Activated CD4-positive, alpha-beta T cell treated with anti-CD3 and anti-CD28 coated beads, Interleukin-2, amount 10 ng/mL, durations not matched to agents 7 days and 5 days (primary cell): ENCODE measurements at regions not wholly inside any gene's neighbourhood (a gene's known extent, or its start where the extent isn't known, plus 50 kb on each side); places are given as distances from the start of the nearest gene placed in this dataset.

Source experiments
- CTCF ChIA-PET: fragments of 350-600 bp; sonication (Branson Sonifier 250); formaldehyde crosslinking; loops from one replicate; lab custom pipeline; 2021; ENCODE audit warnings: antibody characterized with exemption; lab: Charles Lee
- POLR2A ChIA-PET: fragments of 350-600 bp; sonication (Branson Sonifier 250); formaldehyde crosslinking; loops from one replicate; lab custom pipeline; 2021; ENCODE audit warnings: antibody characterized with exemption; lab: Charles Lee
- DNase-seq: peaks from one replicate; pipeline ENCODE4 v3.0.0-alpha.2; 2020
- H3K27ac Mint-ChIP-seq: one replicate; pipeline ENCODE4 v1.8.0; 2021; ENCODE audit warnings: mild to moderate bottlenecking, moderate library complexity, mixed read lengths
- H3K27me3 Mint-ChIP-seq: one replicate; pipeline ENCODE4 v1.8.0; 2021; ENCODE audit warnings: mixed read lengths
- H3K36me3 Mint-ChIP-seq: one replicate; pipeline ENCODE4 v1.8.0; 2021; ENCODE audit warnings: low read depth, mixed read lengths
- H3K4me1 Mint-ChIP-seq: one replicate; pipeline ENCODE4 v1.8.0; 2021; ENCODE audit warnings: mixed read lengths
- H3K4me3 Mint-ChIP-seq: one replicate; pipeline ENCODE4 v1.8.0; 2021; ENCODE audit warnings: mild to moderate bottlenecking, moderate library complexity, mixed read lengths
- H3K9me3 Mint-ChIP-seq: one replicate; pipeline ENCODE4 v1.8.0; 2021; ENCODE audit warnings: mixed read lengths

- no peak for DNase-seq
- no peak overlapping the region for H3K4me3 Mint-ChIP-seq
- CTCF ChIA-PET, result no interaction called here
- no peaks in the 10 kb centered on the region for H3K9me3 Mint-ChIP-seq
- H3K4me1 Mint-ChIP-seq, result no peaks in the 10 kb centered on the region
- no peaks in the 10 kb centered on the region for H3K36me3 Mint-ChIP-seq
- no peak overlapping the region for H3K27ac Mint-ChIP-seq
- POLR2A ChIA-PET, result no interaction called here
- no peaks in the 10 kb centered on the region for H3K27me3 Mint-ChIP-seq
Observed at GRCh38 chr2:15841776-15842560, 98.4 kb upstream of the MYCN start.

DNA sequence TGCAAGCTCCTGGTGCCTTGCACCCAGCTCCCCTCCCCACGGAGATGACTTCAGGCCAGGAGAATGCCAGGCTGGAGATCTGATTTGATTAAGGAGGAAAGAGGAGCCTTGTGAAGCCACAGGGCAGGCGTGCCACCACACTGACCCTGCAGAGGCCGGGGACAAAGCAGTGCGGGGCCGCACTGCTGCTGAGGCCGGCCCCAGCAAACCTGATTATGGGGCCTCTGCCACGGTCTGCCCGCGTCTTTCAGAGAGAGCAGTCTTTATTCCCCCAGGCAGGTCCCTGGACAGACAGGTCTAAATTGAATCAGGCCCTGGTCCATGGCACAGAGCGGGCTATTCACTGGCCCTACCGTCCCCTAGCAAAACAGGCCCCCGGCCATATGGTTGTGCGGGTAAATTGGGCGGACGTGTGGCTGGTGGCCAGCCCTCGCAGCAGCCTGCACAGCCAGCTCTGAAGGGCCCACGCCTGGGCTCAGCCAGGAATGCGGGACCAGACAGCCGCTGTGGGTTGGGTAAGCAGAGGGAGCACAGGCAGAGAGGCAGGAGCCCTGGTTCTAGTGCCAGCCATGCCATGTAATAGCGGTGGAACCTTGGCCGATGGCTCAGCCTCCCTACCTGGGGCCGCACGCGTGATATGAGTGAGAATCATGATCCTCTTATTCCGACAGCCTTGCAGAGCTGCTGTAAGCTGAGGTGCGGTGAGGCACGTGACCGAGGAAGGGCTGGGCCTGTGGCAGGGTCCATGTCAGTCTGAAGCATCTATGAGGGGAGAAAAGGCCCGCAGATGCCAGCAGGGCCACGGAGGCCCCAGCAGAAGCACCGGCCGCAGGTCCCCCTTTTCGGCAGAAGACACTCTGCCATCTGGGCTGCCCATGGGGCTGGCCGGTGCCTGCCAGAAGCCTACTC is 97.3 kb upstream of the MYCN start:
- Mint-ChIP-seq H3K27ac (no peak overlapping the region), H3K36me3 (no peaks in the 10 kb centered on the region), H3K4me1 (no peaks in the 10 kb centered on the region), H3K4me3 (no peak overlapping the region), H3K27me3 (no peaks in the 10 kb centered on the region), H3K9me3 (peaks cover 2% of the 10 kb centered on the region)
- no peak for DNase-seq
- CTCF ChIA-PET, result no interaction called here
- POLR2A ChIA-PET, result no interaction called here

GRCh38 chr2:15844211-15844801 is 96.0 kb upstream of the MYCN start:
- no peak overlapping the region for H3K27ac Mint-ChIP-seq
- ChIA-PET POLR2A (no interaction called here), CTCF (no interaction called here)
- no peaks in the 10 kb centered on the region for H3K4me1 Mint-ChIP-seq
- DNase-seq, result no peak
- H3K9me3 Mint-ChIP-seq, result peaks cover 2% of the 10 kb centered on the region
- H3K27me3 Mint-ChIP-seq, result no peaks in the 10 kb centered on the region
- H3K4me3 Mint-ChIP-seq, result no peak overlapping the region
- no peaks in the 10 kb centered on the region for H3K36me3 Mint-ChIP-seq

- CTCF ChIA-PET, result no interaction called here
Observed at GRCh38 chr2:15845294-15845693, 95.1 kb upstream of the MYCN start.

DNA sequence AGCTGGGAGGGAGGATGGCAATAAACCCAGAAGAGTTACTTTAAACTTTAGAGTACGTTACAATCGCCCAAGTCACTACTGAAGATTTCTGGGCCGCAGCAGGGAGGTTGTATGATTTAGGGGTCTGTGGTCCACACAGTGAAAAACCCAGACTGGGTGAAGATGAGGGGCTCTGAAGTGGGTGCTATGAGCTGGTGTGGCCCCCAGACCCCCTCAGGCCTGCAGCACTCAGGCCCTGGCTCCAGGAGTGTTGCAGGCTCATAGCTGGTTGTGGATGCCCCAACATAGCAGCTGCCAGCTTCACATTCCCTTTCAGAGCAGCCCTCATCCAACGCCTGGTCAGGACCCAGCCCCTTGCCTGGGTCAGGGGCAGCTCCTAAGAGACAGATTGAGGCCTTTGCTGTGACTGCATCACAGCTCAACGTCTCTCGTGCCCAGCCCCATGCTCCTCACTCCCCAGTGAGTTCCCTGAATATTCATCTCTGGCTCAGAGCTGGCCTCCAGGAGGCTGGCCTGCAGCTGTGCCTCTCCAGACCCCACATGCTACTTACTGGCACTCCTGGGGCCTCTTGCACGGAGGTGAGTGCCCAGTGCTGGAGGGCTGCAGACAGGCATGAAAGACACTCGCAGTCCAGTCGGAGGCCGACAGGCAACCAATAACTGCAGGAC is 94.5 kb upstream of the MYCN start:
- Mint-ChIP-seq H3K27ac (no peak overlapping the region), H3K9me3 (peaks cover 2% of the 10 kb centered on the region), H3K4me1 (no peaks in the 10 kb centered on the region), H3K36me3 (no peaks in the 10 kb centered on the region), H3K4me3 (no peak overlapping the region), H3K27me3 (no peaks in the 10 kb centered on the region)
- POLR2A ChIA-PET, result no interaction called here
- CTCF ChIA-PET, result no interaction called here
- no peak for DNase-seq

More at GRCh38 chr2:15845294-15845693, 95.1 kb upstream of the MYCN start:
- Mint-ChIP-seq H3K27me3 (no peaks in the 10 kb centered on the region), H3K27ac (no peak overlapping the region), H3K4me3 (no peak overlapping the region), H3K9me3 (peaks cover 2% of the 10 kb centered on the region), H3K4me1 (no peaks in the 10 kb centered on the region), H3K36me3 (no peaks in the 10 kb centered on the region)
- POLR2A ChIA-PET, result no interaction called here
- no peak for DNase-seq

DNA sequence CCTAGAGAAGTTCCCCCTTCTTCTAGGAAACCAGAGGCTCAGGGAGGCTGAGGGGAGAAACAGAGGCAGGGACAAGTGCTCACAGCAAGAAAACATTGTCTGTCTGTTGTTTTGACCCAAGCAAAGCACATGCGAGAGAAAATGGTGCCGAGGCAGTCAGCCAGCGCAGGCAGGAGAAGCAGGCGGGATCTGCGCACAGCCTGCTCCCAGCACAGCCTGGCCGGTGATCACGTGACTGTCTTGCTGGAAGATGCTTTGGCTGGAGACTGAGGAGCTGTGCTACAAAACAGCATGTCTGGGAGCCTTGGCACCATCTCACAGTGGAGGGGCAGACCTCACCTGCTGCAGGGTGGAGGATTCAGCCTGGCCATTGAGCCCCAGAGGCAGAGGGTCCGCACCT is 93.7 kb upstream of the MYCN start:
- Mint-ChIP-seq H3K36me3 (no peaks in the 10 kb centered on the region), H3K9me3 (peaks cover 2% of the 10 kb centered on the region), H3K27me3 (peaks cover 2% of the 10 kb centered on the region), H3K27ac (no peak overlapping the region), H3K4me1 (no peaks in the 10 kb centered on the region), H3K4me3 (no peak overlapping the region)
- CTCF ChIA-PET, result no interaction called here
- POLR2A ChIA-PET, result no interaction called here
- no peak for DNase-seq

GRCh38 chr2:15850534-15850933 is 89.8 kb upstream of the MYCN start:
- Mint-ChIP-seq H3K9me3 (peaks cover 2% of the 10 kb centered on the region), H3K36me3 (no peaks in the 10 kb centered on the region), H3K4me1 (no peaks in the 10 kb centered on the region), H3K4me3 (no peak overlapping the region), H3K27me3 (peaks cover 2% of the 10 kb centered on the region), H3K27ac (no peak overlapping the region)
- ChIA-PET POLR2A (interaction anchor here (0.7 kb wide), 1 partner anchor 9 kb away, joined by 4 read pairs; no protein-coding TSS in a partner anchor), CTCF (no interaction called here)
- DNase-seq, result no peak

DNA sequence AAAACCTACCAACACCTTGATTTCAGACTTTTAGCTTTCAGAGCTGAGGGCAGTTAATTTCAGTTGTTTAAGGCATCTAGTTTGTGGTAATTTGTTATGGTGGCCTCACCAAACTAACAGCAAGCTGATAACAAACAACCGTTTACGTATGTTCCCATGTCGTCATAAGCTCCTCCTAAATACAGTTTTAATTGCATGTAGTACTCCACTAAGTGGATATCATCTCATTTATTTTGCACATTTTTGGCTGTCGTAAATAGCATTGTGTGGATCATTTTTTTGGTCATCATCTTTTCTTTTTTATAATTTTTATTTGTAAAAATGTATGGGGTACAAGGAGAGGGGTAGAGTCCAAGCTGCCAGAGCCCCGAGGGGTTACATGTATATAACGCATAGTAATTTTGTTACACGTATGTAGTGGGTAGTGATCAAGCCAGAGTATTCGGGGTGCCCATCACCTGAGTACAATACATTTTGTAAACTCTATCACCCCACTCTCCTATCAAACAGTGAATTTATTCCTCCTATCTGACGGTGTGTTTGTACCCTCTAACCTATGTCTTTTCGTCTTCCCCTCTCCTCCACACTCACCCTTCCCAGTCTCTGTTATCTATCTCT is 89.2 kb upstream of the MYCN start:
- ChIA-PET CTCF (no interaction called here), POLR2A (no interaction called here)
- Mint-ChIP-seq H3K4me3 (no peak overlapping the region), H3K9me3 (peaks cover 2% of the 10 kb centered on the region), H3K27ac (no peak overlapping the region), H3K4me1 (no peaks in the 10 kb centered on the region), H3K27me3 (peaks cover 2% of the 10 kb centered on the region), H3K36me3 (no peaks in the 10 kb centered on the region)
- no peak for DNase-seq

DNA sequence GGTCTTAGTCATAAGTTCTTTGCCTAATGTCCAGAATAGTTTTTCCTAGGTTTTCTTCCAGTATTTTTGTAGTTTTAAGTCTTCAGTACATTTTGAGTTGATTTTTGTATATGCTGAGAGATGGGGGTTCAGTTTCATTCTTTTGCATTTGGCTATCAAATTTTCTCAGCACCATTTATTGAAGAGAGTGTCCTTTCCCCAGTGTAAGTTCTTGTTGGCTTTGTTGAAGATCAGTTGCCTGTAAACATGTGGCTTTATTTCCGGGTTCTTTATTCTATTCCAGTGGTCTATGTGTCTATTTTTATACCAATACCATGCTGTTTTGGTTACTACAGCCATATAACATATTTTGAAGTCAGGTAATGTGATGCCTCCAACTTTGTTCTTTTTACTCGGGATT is 87.5 kb upstream of the MYCN start:
- peaks cover 2% of the 10 kb centered on the region for H3K27me3 Mint-ChIP-seq
- ChIA-PET CTCF (no interaction called here), POLR2A (no interaction called here)
- no peak overlapping the region for H3K4me3 Mint-ChIP-seq
- H3K36me3 Mint-ChIP-seq, result no peaks in the 10 kb centered on the region
- no peaks in the 10 kb centered on the region for H3K9me3 Mint-ChIP-seq
- DNase-seq, result no peak
- no peak overlapping the region for H3K27ac Mint-ChIP-seq
- H3K4me1 Mint-ChIP-seq, result no peaks in the 10 kb centered on the region

DNA sequence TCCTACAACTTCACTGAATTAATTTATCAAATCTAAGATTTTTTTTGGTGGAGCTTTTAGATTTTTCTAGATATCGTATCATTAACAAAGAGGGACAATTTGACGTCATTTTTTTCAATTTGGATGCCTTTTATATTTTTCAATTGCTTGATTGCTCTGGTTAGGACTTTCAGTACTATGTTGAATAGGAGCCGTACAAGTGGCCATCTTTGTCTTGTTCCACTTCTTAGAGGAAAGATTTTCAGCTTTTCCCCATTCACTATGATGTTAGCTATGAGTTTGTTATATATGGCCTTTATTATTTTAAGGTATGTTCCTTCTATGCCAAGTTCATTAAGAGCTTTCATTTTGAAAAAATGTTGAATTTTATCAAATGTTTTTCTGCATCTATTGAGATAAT is 86.4 kb upstream of the MYCN start:
- CTCF ChIA-PET, result no interaction called here
- no peak for DNase-seq
- Mint-ChIP-seq H3K9me3 (no peaks in the 10 kb centered on the region), H3K4me1 (no peaks in the 10 kb centered on the region), H3K4me3 (no peak overlapping the region), H3K36me3 (no peaks in the 10 kb centered on the region), H3K27me3 (peaks cover 2% of the 10 kb centered on the region), H3K27ac (no peak overlapping the region)
- POLR2A ChIA-PET, result no interaction called here

GRCh38 chr2:15855766-15856260 is 84.5 kb upstream of the MYCN start:
- Mint-ChIP-seq H3K4me1 (no peaks in the 10 kb centered on the region), H3K9me3 (no peaks in the 10 kb centered on the region), H3K36me3 (no peaks in the 10 kb centered on the region), H3K27ac (no peak overlapping the region), H3K27me3 (peaks cover 4% of the 10 kb centered on the region), H3K4me3 (no peak overlapping the region)
- CTCF ChIA-PET, result no interaction called here
- POLR2A ChIA-PET, result no interaction called here
- no peak for DNase-seq

DNA sequence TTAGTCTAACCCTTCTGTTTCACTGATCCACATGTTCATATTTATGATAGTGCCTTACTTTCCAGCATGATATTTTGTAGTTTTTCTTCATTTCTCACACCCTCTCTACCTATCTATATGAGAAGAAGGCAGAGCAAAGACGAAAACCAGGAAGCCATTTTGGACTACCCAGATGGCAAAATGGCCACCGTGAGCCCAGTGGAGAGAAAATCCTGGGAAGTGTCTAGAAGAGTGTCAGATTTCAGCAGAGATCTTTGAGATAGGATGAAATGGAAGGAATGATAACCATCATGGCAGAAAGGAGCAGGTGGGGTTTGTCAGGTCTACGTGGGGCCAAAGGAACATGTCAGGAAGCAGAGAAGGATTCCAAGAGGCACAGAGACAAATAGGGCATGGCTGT is 84.0 kb upstream of the MYCN start:
- CTCF ChIA-PET, result no interaction called here
- peaks cover 4% of the 10 kb centered on the region for H3K27me3 Mint-ChIP-seq
- DNase-seq, result no peak
- POLR2A ChIA-PET, result no interaction called here
- H3K27ac Mint-ChIP-seq, result no peak overlapping the region
- no peaks in the 10 kb centered on the region for H3K4me1 Mint-ChIP-seq
- no peak overlapping the region for H3K4me3 Mint-ChIP-seq
- H3K36me3 Mint-ChIP-seq, result no peaks in the 10 kb centered on the region
- H3K9me3 Mint-ChIP-seq, result no peaks in the 10 kb centered on the region
